GM19239 (cell line): ENCODE measurements at regions not wholly inside any gene's neighbourhood (a gene's known extent, or its start where the extent isn't known, plus 50 kb on each side); places are given as distances from the start of the nearest gene placed in this dataset.
"Not testable (repeated sequence)": the region's sequence is repeated elsewhere in the genome, so short reads cannot be mapped to it uniquely, and the experiment has no call there.

ENCODE experiments used
- DNase-seq: peaks from one replicate; pipeline ENCODE4 v3.0.0; 2011; ENCODE audit warnings: low spot score; ENCODE audit not compliant: insufficient read length
- FAIRE-seq: peaks from 2 replicates; lab custom pipeline; 2011; peaks lifted over from hg19 to GRCh38; lab: Jason Lieb, UNC

DNA sequence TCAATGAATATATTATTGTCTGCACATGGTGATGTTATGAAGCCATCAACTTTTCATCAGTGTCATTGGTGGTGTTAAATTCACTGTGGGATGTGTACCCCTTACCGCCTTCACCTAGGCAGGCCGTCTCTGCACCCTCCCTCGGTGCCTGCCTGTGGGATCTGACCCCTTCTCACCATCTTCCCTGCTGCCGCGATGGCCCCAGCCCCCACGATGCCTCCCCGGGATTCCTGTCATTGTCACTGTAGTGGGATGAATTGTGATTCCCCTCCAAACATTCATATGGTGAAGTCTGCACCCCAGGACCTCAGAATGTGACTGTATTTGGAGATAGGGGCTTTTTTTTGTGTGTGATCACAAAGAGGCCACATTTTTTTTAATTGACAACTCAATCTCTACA, 198.3 kb upstream of the HS6ST1 start:
- FAIRE-seq = no peak
- DNase-seq = no peak

DNA sequence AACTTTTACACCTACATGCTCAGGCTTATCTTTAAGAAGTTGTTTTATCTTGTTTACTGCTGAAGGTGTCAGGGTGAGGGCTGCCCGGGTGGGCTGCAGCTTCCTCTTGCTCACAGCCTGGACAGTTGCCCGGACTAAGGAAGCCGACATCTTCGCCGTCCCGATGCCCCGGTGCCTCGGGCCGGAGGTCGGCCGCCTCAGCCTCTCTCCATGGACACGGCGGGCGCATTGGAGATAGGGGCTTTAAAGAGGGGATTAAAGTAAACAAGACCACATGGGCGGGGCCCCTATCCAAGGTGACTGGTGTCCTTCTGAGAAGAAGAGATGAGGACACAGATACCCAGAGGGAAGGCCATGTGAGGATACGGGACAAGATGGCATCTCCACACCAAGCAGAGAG, 200.4 kb upstream of the HS6ST1 start:
- not testable (repeated sequence) for DNase-seq, FAIRE-seq

GRCh38 chr2:128519517-128520215, 201.0 kb upstream of the HS6ST1 start:
- DNase-seq (no peak), FAIRE-seq (no peak)

GRCh38 chr2:128520340-128520739, 201.7 kb upstream of the HS6ST1 start:
- DNase-seq = no peak
- no peak for FAIRE-seq

DNA sequence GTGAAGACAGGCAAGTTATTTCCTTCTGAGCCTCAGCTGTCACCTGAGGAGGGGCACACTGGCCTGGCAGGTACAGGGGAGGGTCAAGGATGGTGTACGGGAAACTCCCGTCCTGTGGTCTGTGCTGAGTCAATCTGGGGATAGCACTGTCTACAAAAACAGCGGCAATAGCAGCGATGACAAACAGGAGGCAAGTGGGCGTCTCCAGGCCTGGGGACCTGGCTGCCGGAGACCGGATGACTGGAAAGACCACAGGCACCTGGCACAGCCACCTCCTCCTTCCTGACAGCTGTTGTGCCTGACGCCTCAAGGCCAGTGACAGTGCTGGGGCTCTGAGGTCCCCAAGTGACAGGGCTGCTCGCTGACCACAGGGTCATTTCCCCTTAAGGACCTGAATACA, 202.1 kb upstream of the HS6ST1 start:
- peak; percentile 43 for DNase-seq
- FAIRE-seq = no peak

GRCh38 chr2:128521482-128521881, 202.8 kb upstream of the HS6ST1 start:
- FAIRE-seq = no peak

GRCh38 chr2:128522829-128523228, 204.2 kb upstream of the HS6ST1 start:
- DNase-seq (no peak), FAIRE-seq (no peak)

More at GRCh38 chr2:128521482-128521881, 202.8 kb upstream of the HS6ST1 start:
- no peak for DNase-seq

DNA sequence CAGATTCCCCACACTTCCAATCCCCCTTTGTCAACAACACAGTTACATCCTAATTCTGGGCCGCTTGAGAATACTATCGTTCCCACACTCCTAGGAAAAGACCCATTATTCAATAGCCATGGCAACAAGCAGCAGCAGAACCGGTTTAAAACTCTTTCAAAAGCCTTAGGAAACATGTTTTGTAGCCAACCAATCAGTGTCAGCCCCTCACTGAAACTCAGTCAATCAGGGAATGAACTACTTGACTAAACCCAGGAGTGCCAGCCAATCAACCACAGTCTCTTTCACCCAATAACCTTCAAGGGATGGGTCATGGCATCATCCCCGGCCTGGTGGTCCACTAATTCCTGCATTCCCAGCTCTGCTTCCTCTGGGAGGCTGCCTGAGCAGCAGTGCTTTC, 204.8 kb upstream of the HS6ST1 start:
- FAIRE-seq (no peak), DNase-seq (no peak)

DNA sequence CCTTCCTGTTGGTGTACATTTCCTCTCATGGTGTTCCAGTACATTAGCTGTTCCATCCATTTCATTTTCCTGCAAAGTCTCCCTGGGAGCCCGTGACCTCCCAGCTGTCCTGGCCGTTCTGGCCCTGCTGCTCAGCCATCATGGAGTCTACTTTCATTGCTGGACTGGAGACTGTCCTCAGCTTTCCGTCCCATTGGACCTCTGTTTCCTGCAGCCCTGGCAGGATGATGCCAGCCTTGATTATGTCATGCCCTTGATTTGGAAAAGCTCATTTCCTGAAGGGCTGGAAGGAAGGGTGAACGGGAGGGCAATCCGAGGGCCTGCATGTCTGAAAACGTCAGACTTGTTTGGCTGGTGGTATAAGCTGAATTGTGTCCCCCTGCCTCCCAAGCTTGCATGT, 205.5 kb upstream of the HS6ST1 start:
- no peak for DNase-seq
- no peak for FAIRE-seq

- FAIRE-seq (no peak), DNase-seq (no peak)
Observed at GRCh38 chr2:128525653-128526052, 207.0 kb upstream of the HS6ST1 start.

GRCh38 chr2:128526455-128526976, 207.8 kb upstream of the HS6ST1 start:
- FAIRE-seq = no peak
- DNase-seq = no peak

- DNase-seq = no peak
- FAIRE-seq = no peak
Observed at GRCh38 chr2:128528133-128528532, 209.5 kb upstream of the HS6ST1 start.

DNA sequence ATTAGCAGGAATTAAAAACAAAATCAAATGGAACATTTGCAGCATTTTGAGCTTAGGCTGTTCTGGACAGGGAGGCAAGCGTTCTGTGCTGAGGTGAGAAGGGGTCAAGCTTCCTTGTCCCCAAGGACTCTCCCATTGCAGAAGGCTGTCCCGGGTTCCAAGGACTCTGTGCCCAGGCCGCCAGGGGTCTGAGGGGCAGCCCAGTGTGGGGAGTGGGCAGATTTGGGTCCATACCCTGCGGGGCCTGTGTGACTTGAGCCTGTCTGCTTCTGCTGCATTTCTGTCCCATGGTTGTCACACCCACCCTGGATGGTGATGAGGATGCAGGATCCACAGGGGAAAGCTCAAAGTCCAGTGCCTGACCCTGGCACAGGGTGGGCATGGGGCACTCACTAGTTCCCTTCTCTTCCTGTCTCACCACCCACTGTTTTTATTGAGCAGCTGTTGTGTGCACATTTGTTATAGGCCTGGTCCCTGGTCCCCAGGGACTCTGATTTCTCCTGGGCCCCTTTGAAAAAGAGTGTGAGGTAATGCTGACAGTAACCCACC, 211.4 kb upstream of the HS6ST1 start:
- DNase-seq = no peak
- no peak for FAIRE-seq

DNA sequence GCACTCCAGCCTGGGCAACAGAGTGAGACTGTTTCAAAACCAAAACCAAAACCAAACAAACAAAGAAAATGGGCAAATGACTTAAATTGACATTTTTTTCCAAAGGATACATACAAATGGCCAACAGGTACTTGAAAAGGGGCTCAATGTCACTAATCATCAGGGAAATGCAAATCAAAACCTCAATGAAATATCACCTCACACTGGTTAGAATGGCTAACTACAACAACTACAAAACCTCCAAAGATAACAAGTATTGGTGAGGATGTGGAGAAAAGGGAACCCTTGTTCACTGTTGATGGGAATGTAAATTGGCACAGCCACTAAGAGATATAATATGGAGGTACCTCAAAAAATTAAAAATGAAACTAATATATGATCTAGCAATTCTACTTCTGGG, 213.2 kb upstream of the HS6ST1 start:
- FAIRE-seq = no peak

GRCh38 chr2:128533101-128533500, 214.4 kb upstream of the HS6ST1 start:
- FAIRE-seq (no peak), DNase-seq (no peak)

More for the DNA sequence above, 213.2 kb upstream of the HS6ST1 start:
- DNase-seq = no peak

GRCh38 chr2:128534688-128535392, 216.2 kb upstream of the HS6ST1 start:
- no peak for FAIRE-seq
- DNase-seq = no peak

DNA sequence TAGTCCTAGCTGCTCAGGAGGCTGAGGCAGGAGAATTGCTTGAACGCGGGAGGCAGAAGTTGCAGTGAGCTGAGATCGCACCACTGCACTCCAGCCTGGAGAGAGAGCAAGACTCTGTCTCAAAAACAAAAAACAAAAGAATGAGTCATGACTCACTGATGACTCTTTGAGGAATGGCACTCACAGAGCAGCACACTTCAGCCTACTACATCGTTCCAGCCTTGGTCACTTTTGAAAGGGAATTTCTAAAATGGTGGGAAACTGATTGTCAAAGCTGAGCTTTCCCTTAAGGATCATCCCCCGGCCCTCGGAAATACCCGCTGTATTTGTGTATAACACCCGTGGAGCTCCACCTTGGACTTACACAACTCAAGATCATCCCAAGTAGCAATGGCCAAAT, 217.3 kb upstream of the HS6ST1 start:
- DNase-seq (no peak), FAIRE-seq (no peak)

- no peak for FAIRE-seq
- DNase-seq = no peak
Observed at GRCh38 chr2:128536925-128537620, 218.4 kb upstream of the HS6ST1 start.

DNA sequence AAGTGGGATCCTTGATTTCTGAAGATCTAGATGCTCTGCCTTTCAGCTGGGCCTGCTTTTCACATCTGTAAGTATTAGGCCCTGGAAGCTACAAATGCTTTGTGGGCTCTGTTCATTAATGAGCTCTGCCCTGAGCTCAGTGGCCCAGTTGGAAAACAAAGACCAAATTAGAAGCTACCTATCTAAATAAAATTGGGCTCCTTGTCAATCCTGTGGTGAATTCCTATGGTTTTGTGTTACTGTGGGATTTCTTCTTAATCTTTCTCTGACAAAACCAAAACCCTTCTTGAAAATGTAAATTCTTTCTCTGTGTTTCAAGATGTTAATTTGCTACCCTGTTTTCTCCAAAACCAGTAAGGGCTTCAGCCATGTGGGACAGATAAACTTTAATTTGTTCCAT, 219.0 kb upstream of the HS6ST1 start:
- DNase-seq (no peak), FAIRE-seq (no peak)

- no peak for DNase-seq
Observed at GRCh38 chr2:128538396-128538795, 219.7 kb upstream of the HS6ST1 start.

DNA sequence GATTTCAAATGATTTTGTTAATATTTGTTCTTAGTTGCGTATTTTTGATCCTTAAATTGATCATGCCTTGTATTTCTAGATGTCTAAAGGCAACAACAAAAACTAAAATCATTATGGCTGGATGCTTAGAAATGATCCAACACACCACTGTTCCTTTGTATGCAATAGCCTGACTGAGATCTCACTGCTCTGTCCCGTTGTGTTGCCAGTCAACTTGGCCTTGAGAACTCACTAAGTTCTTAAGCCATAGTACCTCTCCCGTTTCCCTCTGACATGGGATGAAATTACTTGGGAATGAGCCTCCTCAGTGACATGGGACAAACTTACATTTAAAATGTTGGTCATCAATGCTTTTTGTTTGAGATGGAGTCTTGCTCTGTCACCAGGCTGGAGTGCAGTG, 222.0 kb upstream of the HS6ST1 start:
- DNase-seq = no peak
- FAIRE-seq = no peak

More at GRCh38 chr2:128538396-128538795, 219.7 kb upstream of the HS6ST1 start:
- no peak for FAIRE-seq
